Esophagus (tissue), 2 donors: ENCODE measurements at regions not wholly inside any gene's neighbourhood (a gene's known extent, or its start where the extent isn't known, plus 50 kb on each side); places are given as distances from the start of the nearest gene placed in this dataset.

Experiments
- H3K27ac ChIP-seq, 2 donors: one replicate each; pipeline ENCODE4 v1.5.1; 2013; ENCODE audit warnings: low read depth in 2 of 2, mild to moderate bottlenecking in 2 of 2, inconsistent platforms in 1 of 2, low read length in 1 of 2, moderate library complexity in 1 of 2
- H3K27me3 ChIP-seq, 2 donors: one replicate each; pipeline ENCODE4 v1.6.1; 2013; ENCODE audit warnings: low read length in 2 of 2, control low read depth in 1 of 2, mild to moderate bottlenecking in 1 of 2; ENCODE audit not compliant: insufficient read depth in 2 of 2, control insufficient read depth in 1 of 2
- H3K36me3 ChIP-seq, 2 donors: one replicate each; pipeline ENCODE4 v1.6.1; 2013; ENCODE audit warnings: low read length in 1 of 2; ENCODE audit not compliant: control insufficient read depth in 2 of 2, insufficient read depth in 2 of 2
- H3K4me1 ChIP-seq, 2 donors: one replicate each; pipeline ENCODE4 v1.6.1; 2013; ENCODE audit warnings: low read length in 1 of 2; ENCODE audit not compliant: control insufficient read depth in 2 of 2, insufficient read depth in 2 of 2
- H3K4me3 ChIP-seq, 2 donors: one replicate each; pipeline ENCODE4 v1.5.1; 2013; ENCODE audit warnings: low read length in 2 of 2, mild to moderate bottlenecking in 2 of 2, low read depth in 1 of 2, moderate library complexity in 1 of 2
- H3K9me3 ChIP-seq, 2 donors: one replicate each; pipeline ENCODE4 v1.6.1; 2013; ENCODE audit warnings: mild to moderate bottlenecking in 2 of 2, low read depth in 1 of 2, low read length in 1 of 2, moderate library complexity in 1 of 2; ENCODE audit not compliant: control insufficient read depth in 2 of 2, insufficient read depth in 1 of 2
- WGBS, 2 donors: extraction: QIAGEN DNeasy Blood & Tissue Kit; methylation state at CpG; one replicate each; pipeline ENCODE4 v1.1.7; 2013; 5-methylcytosine and 5-hydroxymethylcytosine counted together
- donor health status: healthy with polysubstance abuse.
- donor health status: Bipolar disorder and iron deficiency.

DNA sequence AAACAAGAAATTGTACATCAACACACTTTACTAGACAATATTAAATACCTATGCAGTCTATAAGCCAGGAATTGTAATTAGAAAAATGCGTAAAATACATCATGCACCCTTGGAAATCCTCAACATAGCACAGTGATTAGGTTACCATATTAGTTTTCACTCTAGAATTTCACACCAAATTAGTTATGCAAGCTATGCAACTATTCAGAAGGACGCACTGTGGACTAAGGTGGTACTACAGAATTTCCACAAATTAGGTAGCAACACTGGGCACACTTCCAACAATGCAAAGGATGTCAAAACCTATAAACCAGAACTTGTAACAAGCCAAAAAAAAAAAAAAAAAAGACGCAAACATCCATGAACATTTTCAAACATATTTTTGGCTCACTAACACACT lies 71.1 kb upstream of the ZCCHC13 start:
- Histone ChIP-seq H3K9me3 (no peaks in the 10 kb centered on the region), H3K27ac (no peak overlapping the region), H3K4me1 (no peaks in the 10 kb centered on the region)

DNA sequence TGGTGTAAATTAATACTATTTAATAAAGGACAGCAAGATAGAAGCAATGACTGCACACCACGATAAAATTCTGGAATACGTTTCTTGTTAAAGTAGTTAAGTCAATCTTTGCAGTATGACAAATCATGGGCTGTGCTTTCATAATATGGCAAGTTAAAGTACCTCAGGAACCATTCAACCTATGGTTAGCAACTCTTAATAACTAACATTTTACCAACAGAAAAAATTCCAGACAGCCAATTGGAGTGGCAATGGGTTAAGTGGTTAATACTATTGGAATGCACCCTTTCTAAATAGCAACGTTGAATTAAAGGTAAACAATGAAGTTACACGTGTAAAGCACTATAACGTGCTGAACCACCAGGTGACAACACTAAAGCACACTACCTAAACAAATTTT lies 72.4 kb upstream of the ZCCHC13 start:
- Histone ChIP-seq H3K27me3 (no peaks in the 10 kb centered on the region), H3K4me3 (no peak overlapping the region), H3K36me3 (no peaks in the 10 kb centered on the region), H3K9me3 (no peaks in the 10 kb centered on the region), H3K4me1 (no peaks in the 10 kb centered on the region), H3K27ac (no peak overlapping the region)
- 60 to 61% methylated on average over 5 of the region's 5 CpGs for WGBS, 2 donors

More for the DNA sequence above, 71.1 kb upstream of the ZCCHC13 start:
- H3K36me3 ChIP-seq = no peaks in the 10 kb centered on the region
- H3K27me3 ChIP-seq = no peaks in the 10 kb centered on the region
- no peak overlapping the region for H3K4me3 ChIP-seq
- WGBS, 2 donors = 76 to 84% methylated on average over 3 of the region's 3 CpGs

DNA sequence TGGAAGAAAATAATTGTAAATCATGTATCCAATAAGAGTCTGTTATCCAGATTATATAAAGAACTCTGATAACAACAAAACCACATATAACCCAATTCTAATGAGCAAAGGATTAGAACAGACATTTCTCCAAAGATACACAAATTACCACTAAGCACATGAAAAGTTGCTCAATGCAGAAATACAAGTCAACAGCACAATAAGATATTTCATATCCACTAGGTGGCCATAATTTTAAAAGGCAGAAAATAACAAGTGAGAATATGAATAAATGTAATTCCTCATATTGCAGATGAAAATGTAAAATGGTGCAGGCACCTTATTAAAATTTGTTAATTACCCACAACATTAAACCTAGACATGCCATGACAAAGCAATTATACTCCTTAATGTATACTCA lies 73.9 kb upstream of the ZCCHC13 start:
- Histone ChIP-seq H3K9me3 (no peaks in the 10 kb centered on the region), H3K4me1 (no peaks in the 10 kb centered on the region), H3K4me3 (no peak overlapping the region), H3K27ac (no peak overlapping the region), H3K36me3 (no peaks in the 10 kb centered on the region), H3K27me3 (no peaks in the 10 kb centered on the region)

DNA sequence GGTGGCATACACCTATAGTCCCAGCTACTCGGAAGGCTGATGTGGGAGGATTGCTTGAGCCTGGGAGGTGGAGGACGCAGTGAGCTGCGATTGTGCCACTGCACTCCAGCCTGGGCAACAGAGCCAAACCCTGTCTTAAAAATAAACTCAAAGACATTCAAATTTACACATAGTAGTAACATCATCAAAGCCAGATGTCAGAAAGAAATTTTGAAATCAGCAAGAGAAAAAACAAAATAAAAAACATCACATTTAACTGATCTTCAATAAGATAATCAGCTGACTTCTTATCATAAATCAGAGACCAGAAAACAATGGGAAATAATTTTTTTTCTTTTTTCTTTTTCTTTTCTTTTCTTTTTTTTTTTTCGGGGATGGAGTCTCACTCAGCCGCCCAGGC lies 78.9 kb upstream of the ZCCHC13 start:
- Histone ChIP-seq H3K4me1 (no peaks in the 10 kb centered on the region), H3K4me3 (no peak overlapping the region), H3K27ac (no peak overlapping the region), H3K9me3 (no peaks in the 10 kb centered on the region), H3K36me3 (no peaks in the 10 kb centered on the region), H3K27me3 (no peaks in the 10 kb centered on the region)
- WGBS, 2 donors = 91 to 98% methylated on average over 5 of the region's 5 CpGs

DNA sequence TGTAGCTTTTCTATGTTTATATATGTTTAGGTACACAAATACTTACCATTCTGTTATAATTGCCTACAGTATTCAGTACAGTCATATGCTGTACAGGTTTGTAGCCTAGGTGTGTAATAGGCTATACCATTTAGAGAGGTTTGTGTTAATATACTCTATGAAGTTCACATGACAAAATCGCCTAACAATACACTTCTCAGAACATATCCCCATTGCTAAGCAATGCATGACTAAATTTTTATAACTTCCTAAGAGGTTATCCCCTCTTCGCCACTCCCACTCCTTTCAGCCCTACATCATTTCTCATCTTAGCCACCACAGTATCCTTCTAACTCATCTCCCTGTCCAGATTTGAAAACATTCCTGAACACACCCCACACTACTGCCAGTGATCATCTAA lies 83.7 kb upstream of the ZCCHC13 start:
- Histone ChIP-seq H3K27ac (no peak overlapping the region), H3K4me3 (no peak overlapping the region), H3K27me3 (no peaks in the 10 kb centered on the region), H3K4me1 (no peaks in the 10 kb centered on the region), H3K9me3 (no peaks in the 10 kb centered on the region), H3K36me3 (no peaks in the 10 kb centered on the region)
- WGBS, 2 donors = 86 to 94% methylated on average over 2 of the region's 2 CpGs

DNA sequence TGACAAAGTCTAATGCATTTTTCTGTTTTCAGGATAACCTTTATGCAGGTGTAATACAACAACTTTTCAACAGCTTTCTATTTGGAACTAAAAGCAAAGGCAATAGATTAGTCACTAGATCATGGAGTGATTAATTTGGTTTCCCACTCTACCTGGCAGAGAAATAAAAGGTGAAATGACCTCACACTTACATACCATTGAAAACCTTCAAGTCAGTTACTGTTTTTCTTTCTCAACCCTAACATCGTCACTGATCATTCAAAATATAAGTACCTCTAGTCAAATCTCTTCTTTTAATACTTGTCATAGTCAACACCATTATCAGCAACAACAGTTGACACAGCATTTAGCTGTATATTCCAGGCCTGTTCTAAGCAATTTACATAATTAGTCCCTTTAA lies 85.1 kb upstream of the ZCCHC13 start:
- peaks cover 4% of the 10 kb centered on the region in 2 donors for H3K36me3 ChIP-seq
- H3K4me3 ChIP-seq = no peak overlapping the region
- H3K4me1 ChIP-seq = no peaks in the 10 kb centered on the region
- 81 to 89% methylated on average over 1 of the region's 1 CpG for WGBS, 2 donors
- no peak overlapping the region for H3K27ac ChIP-seq
- no peaks in the 10 kb centered on the region for H3K27me3 ChIP-seq
- no peaks in the 10 kb centered on the region for H3K9me3 ChIP-seq

DNA sequence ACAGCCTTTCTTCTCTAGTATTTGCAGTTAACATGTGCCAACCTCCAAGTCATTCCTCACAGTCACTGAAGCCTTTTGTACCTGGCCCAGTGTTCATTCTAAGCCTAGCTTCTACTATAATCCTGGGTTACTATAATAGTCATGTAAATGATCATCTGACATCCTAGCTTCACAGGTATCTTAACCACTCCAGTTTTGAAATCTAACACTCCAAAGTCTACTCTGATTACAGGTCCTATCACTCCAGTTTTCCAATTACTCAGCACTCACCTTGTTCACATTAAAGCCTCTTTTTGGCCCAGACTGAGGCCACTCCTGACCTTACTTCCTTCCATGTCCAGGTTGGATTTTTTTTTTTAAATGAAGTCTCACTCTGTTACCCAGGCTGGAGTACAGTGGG lies 87.6 kb upstream of the ZCCHC13 start:
- Histone ChIP-seq H3K27ac (no peak overlapping the region), H3K4me1 (no peaks in the 10 kb centered on the region), H3K4me3 (no peak overlapping the region), H3K9me3 (no peaks in the 10 kb centered on the region), H3K36me3 (peaks cover 4% of the 10 kb centered on the region in 2 donors), H3K27me3 (no peaks in the 10 kb centered on the region)

DNA sequence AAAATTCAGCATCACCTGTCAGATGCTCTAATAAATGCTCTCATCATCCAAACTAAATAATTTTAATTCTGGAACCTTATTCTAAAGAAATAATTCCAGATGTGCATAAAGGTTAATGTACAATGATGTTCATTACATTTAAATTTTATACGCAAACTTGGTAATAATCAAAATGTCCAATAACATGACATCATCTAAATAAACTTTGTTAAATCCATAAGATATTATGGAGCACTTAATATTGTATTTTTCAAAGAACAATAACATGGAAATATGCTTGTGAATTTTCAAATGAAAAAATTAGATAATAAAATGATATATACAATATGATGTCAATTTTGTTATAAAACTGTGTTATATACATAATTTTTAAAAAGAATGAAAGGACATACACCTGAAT lies 92.1 kb upstream of the ZCCHC13 start:
- no peak overlapping the region for H3K27ac ChIP-seq
- H3K4me3 ChIP-seq = no peak overlapping the region
- H3K27me3 ChIP-seq = no peaks in the 10 kb centered on the region
- 95 to 97% methylated on average over 1 of the region's 1 CpG for WGBS, 2 donors
- no peaks in the 10 kb centered on the region for H3K4me1 ChIP-seq
- peaks cover 4% of the 10 kb centered on the region in 2 donors for H3K36me3 ChIP-seq
- no peaks in the 10 kb centered on the region for H3K9me3 ChIP-seq

DNA sequence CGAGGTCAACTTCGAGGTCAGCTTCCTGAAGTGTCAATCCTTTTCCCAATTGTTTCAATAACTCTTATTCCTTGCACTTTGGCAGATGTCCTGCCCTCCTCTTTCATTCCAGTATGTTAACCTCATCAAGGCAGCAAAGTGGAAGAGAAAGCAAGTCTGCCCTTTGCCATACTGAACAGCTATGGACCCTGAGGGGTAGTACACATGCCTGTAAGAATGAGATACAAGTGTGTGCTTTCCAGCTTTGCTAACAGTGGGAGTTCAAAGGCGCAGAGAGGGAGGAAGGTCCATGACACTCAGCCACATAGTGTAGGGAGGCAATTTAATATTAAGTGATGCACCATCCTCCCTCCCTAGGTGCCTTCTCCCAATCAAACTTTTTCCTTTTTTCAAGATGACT lies 96.4 kb upstream of the ZCCHC13 start:
- 75 to 90% methylated on average over 3 of the region's 3 CpGs for WGBS, 2 donors
- Histone ChIP-seq H3K27ac (no peak overlapping the region), H3K4me3 (no peak overlapping the region), H3K27me3 (no peaks in the 10 kb centered on the region), H3K36me3 (peaks cover 0 to 5% of the 10 kb centered on the region in 2 donors), H3K4me1 (no peaks in the 10 kb centered on the region), H3K9me3 (no peaks in the 10 kb centered on the region)

DNA sequence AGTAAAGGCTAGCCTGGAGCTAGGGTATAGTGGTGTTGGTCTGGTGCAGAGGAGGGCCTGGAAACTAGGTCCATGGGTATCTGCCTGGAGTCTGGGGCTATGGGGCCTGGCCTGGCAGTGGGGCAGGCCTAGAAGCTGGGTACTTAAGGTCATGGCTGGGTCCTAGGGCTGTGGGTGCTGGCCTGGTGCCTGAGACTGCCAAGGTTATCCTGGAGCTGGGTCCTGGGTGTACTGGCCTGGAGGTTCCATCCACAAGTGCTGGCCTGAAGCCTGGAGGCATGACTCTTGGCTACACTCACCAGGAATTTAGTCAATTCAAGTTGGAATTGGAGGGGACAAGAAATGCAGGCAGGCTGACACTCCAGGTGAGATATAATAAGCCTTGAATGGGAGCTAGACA lies 108.4 kb upstream of the ZCCHC13 start:
- Histone ChIP-seq H3K27ac (no peak overlapping the region), H3K4me1 (no peaks in the 10 kb centered on the region), H3K27me3 (no peaks in the 10 kb centered on the region), H3K36me3 (no peaks in the 10 kb centered on the region), H3K9me3 (no peaks in the 10 kb centered on the region), H3K4me3 (no peak overlapping the region)
